ENCODE measurements at regions not wholly inside any gene's neighbourhood (a gene's known extent, or its start where the extent isn't known, plus 50 kb on each side); places are given as distances from the start of the nearest gene placed in this dataset.
"Not testable (repeated sequence)": the region's sequence is repeated elsewhere in the genome, so short reads cannot be mapped to it uniquely, and the experiment has no call there.

GRCh38 chr5:118156181-118156580, 832.2 kb downstream of the DTWD2 start:
- DNase-seq = no peak

- no peak for DNase-seq
Measured at GRCh38 chr5:118146824-118147223, 841.5 kb downstream of the DTWD2 start.

DNA sequence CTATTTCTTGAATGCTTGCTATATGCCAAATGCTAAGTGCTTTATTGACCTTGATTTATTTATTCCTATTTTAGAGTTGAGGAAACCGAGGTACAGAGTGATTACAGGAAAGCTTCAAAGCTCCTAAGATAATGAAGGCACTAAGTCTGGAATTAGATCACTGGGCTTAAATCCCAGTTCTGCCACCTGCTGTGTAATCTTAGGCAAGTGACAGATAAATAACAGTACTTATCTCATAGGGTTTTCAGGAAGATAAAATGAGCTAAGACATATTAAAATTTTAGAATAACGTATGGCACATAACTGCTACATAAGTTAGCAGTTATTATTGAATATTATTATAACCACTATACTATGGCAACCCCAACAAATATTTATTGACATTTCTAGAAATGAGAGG, 843.8 kb downstream of the DTWD2 start:
- DNase-seq = no peak

DNA sequence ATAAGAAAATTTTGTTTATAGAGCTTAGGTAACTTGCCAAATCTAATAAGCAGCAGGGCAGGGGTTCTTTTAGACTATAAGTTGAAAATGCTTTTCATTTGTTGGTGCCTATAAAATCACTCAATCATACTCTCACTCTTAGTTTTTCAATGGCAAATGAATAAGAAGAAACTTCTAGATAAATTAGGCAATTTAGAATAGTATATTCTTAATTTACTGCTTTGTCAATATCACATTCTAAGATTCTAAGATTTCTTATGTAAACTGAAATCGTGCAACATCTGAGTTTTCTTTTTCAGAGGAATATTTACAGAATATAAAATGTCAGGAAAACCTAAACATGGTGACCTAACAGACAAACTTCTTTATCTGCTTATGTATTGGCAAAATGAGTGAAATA, 849.0 kb downstream of the DTWD2 start:
- no peak for DNase-seq

DNA sequence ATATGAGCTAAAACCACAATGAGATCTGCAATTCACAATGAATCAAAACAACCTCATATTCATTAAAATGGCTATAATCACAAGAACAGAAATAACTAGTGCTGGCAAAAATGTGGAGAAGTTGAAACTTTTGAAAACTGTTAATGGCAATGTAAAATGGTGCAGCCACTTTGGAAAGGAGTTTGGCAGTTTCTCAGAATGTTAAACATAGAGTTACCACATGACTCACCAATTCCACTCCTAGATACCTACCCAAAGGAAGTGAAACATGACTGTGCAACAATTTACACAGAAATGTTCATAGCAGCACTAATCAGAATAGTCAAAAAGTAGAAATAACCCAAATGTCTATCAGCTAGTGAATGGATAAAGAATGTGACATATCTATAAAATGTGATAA, 862.2 kb downstream of the DTWD2 start:
- no peak for DNase-seq

DNA sequence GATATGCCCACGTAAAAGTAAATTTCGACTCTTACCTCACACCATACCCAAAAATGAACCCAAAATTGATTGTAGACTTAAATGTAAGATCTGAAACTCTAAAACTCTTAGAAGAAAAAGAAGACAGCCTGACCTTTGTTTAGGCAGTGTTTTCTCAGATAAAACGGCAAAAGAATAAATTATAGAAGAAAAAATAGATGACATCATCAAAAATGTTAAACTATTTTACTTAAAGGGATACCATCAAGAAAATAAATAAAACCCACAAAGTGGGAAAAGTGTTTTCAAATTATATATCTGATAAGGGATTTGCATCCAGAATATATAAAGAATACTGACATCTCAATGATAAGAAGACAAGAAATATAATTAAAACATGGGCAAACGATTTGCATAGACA, 862.7 kb downstream of the DTWD2 start:
- no peak for DNase-seq

DNA sequence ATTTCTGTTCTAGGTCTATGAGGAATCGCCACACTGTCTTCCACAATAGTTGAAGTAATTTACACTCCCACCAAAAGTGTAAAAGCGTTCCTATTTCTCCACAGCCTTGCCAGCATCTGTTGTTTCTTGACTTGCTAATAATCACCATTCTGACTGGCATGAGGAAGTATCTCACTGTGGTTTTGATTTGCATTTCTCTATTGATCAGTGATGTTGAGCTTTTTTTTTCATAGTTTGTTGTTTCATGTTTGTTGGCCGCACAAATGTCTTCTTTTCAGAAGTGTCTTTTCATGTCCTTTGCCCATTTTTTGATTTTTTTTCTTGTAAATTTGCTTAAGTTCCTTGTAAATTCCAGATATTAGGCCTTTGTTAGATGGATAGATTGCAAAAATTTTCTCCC, 867.1 kb downstream of the DTWD2 start:
- no peak for DNase-seq

- DNase-seq = no peak
Measured at GRCh38 chr5:118115791-118116190, 872.6 kb downstream of the DTWD2 start.

- no peak for DNase-seq
Measured at GRCh38 chr5:118111956-118112355, 876.4 kb downstream of the DTWD2 start.

DNA sequence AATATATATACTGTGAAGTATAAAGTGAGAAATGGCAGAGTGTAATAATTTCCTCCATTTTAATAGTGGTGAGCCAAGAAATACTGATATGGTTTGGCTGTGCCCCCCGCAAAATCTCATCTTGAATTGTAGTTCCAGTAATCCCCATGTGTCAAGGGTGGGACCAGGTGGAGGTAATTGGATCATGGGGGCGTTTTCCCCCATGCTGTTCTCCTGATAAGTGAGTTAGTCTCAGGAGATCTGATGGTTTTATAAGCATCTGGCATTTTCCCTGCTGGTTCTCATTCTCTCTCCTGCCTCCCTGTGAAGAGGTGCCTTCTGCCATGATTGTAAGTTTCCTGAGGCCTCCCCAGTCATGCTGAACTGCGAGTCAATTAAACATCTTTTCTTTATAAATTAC, 881.1 kb downstream of the DTWD2 start:
- not testable (repeated sequence) for DNase-seq

DNA sequence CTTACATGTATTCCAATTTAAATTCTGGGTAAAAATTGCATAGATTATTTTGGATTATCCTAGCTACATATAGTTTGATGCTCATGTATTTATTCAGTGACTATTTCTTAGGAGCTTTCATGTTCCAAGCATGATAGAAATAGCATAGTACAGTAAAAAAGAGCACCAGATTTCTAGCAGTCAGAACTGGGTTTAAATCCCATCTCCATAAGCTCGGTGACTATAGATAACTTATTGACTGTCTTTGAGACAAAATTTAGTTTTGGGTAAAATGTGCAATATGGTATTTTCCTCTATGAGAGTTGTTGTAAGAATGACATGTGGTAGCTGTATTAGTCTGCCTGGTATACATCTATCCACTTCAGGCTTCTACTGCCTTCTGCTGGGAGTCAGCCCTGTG, 889.6 kb downstream of the DTWD2 start:
- no peak for DNase-seq

DNA sequence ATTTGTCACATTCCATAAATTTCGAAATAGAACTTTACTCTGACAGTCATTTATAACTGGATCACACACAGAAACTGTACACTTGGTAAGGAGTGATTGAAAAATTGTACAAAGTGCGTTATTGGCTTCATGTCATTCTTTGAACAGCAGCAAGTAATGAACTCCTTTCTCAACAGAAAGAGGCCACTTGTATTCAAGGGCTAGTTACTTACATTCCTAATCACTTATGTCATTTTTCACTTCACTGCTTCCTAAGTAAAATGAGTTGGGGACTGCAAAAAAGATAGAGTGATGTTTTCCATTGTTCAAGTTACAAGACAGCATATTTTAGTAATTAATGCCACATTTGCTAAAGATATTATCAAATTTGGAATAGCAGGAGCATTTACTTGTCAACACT, 893.2 kb downstream of the DTWD2 start:
- no peak for DNase-seq

DNA sequence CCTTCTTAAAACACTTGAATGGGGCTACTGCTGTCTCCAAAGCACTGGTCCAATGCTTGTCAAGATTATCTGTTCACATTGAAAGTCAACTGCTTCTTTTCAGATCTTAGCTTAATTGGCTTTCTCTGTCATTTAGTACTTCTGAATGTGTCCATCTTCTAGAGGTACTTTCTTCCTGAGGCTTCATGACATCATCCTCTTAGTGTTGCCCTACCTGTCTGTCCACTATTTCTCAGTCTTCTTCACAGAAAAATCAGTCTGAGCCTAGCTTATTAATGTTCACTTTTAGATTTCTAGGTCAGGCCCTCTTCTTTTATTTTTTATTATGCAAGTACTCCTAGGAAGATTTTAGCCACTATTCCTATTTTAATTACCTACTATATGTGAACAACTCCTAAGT, 899.9 kb downstream of the DTWD2 start:
- DNase-seq = no peak

DNA sequence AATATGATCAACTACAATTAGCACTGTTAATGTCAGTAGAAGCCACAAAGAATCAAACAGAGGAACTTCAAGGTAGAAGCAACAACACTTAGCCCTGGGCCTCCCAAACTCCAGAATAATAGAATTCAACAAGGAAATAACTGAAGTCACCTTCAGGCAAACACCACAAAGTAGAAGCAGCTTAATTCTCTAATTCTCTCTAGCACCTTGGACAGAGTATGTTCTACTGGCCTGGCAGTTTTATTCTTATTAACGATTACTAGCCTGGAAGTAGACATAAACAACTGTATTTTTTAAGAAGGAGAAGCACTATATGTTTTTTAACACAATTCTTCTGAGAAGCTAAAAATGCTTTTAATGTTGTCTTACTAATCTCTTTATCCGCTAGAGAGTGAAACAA, 911.9 kb downstream of the DTWD2 start:
- no peak for DNase-seq

GRCh38 chr5:118070041-118070440, 918.3 kb downstream of the DTWD2 start:
- DNase-seq = no peak

- no peak for DNase-seq
Measured at GRCh38 chr5:118069452-118069851, 918.9 kb downstream of the DTWD2 start.

- DNase-seq = no peak
Measured at GRCh38 chr5:118068886-118069285, 919.5 kb downstream of the DTWD2 start.

GRCh38 chr5:118063836-118064235, 924.5 kb downstream of the DTWD2 start:
- not testable (repeated sequence) for DNase-seq

- DNase-seq = no peak
Measured at GRCh38 chr5:118060833-118061232, 927.5 kb downstream of the DTWD2 start.

DNA sequence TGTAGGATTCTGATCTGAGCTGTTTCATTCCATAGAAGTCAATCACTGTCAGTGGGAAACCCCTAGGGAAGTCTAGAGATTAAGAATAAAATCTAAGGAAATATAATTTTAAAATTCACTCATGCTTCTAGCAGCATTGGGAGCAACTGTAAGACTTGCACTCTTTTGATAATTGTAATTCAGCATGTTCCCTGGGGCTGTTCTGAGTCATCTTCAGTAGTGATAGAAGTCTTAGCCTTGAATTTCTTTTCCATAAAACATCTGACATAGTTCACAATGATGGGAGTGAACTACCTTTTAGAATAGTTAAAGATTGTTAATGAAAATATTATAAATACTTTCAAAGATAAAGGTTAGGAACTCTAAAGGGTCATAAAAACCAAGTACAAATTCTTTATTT, 935.8 kb downstream of the DTWD2 start:
- no peak for DNase-seq

DNA sequence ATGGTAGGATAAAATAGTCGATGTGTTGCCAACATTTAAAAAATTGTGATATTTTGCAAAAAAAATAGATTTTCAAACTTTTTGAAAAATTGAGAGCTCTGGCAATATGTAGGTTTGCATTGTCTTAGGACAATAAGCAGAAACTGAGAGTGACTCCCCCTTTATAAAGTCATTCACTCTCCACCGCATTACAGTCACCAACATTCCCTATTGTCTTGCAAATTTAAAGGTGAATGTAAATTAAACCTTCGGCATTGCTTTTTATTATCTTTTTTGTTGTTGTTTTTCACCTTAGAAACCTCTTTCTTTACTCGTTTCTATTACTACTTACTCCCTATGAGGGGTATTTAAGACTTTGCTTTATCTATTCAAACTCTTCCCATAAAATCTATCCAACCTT, 944.2 kb downstream of the DTWD2 start:
- no peak for DNase-seq

DNA sequence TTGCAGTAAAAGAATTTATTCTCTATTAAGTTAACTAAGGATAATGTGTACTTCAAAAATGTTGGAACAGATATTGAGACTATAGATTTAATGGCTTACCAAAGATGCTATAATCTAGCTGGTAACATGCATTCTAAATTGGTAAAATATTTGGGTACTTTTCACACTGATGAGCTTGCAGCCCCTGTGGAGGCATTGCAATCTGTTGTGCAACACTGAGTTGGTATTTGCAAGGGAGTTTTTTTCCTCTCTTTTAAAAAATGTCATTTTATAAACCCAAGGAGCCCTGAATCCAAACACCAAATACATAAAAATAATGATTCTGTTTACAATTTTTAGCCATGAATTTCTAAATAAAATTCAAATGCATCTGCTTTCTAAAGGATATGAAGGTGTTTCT, 944.8 kb downstream of the DTWD2 start:
- no peak for DNase-seq

DNA sequence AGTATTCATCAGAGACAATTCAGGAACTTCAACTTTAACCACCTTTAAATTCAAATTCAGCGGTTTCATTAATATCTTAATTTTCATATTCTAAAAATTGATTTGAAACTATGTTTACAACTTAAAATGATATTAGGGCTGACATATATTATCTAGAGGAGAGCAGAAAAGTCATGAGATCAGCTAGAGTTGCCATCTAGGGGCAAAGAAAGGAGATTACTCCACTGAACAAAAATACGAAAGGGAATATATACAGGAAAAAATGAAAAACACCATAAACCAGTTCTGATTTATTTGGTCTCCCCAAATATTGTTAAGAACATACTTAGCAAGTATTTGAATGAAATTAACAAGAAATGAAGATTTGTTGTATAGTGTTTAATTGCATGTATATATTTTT, 946.3 kb downstream of the DTWD2 start:
- no peak for DNase-seq

DNA sequence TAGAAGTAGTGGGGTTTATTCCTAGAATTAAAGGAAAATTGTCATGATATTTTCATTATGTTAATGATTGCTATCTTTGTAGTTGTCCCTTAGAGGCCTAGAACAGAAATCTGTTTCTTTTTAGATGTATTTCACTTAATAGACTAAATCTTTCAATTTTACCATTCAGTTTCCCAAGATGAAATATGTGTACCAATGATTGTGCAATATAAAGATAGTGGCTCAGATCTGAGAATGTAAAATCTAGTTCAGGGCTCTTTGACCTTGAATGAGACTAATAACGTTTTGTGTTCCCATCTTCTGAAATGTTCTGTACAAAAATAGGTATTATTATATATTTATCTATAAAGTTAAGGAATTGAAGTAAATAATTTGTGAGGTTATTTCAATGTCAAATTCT, 947.9 kb downstream of the DTWD2 start:
- DNase-seq = no peak

DNA sequence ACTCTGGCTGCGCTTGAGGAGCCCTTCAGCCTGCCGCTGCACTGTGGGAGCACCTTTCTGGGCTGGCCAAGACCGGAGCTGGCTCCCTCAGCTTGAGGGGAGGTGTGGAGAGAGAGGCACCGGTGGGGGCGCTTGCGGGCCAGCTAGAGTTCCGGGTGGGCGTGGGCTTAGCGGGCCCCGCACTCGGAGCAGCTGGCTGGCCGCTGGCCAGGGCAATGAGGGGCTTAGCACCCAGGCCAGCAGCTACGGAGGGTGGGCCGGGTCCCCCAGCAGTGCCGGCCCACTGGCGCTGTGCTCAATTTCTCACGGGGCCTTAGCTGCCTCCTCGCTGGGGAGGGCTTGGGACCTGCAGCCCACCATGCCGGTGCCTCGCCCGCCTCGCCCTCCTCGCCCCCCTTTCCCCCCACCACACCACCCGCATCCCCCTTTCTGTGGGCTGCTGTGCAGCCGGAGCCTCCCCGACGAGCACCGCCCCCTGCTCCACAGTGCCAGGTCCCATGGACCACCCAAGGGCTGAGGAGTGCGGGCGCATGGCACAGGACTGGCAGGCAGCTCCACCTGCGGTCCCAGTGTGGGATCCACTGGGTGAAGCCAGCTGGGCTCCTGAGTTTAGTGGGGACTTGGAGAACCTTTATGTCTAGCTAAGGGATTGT, 954.5 kb downstream of the DTWD2 start:
- no peak for DNase-seq

DNA sequence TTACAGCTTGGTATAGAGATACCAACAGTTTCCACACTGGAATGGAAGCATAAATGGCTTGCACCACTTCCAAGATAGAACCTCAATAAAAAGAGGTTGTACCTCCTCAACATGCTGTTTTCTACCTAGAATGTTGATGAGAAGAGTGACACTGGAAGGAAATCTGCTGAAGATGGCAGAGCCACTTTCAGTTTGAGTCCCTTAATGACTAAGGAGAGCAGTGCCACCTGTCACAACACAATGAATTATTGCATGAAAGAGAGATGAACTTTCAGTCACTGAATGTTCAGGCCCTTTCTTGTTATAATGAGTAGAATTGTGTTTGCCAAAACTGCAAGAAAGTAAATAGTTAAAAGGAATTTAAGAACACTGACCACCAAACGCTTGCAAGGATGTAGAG, 958.5 kb downstream of the DTWD2 start:
- no peak for DNase-seq
